Esophagus muscularis mucosa (tissue), 4 donors: ENCODE measurements at regions not wholly inside any gene's neighbourhood (a gene's known extent, or its start where the extent isn't known, plus 50 kb on each side); places are given as distances from the start of the nearest gene placed in this dataset.

Experiments used
- DNase-seq: peaks from one replicate; pipeline ENCODE4 v3.0.0-alpha.2; 2017; ENCODE audit errors: extremely low spot score
- H3K27ac ChIP-seq, 4 donors: fragments of 200-600 bp; sonication (generic); replicated peaks in 1 of 4; 1 replicate in 3 of 4; 2 replicates in 1 of 4; pipeline ENCODE4 v1.5.1; 2016 to 2019; ENCODE audit warnings: mild to moderate bottlenecking in 1 of 4
- H3K27me3 ChIP-seq, 4 donors: fragments of 200-600 bp; sonication (generic); one replicate each; pipeline versions ENCODE4 v1.5.1 to v1.6.0; 2016 to 2019
- H3K36me3 ChIP-seq, 4 donors: fragments of 200-600 bp; sonication (generic); one replicate each; pipeline ENCODE4 v1.5.1; 2016 to 2019
- H3K4me1 ChIP-seq, 4 donors: fragments of 200-600 bp; sonication (generic); one replicate each; pipeline ENCODE4 v1.5.1; 2016 to 2019
- H3K4me3 ChIP-seq, 4 donors: fragments of 200-600 bp; sonication (generic); 1 replicate in 2 of 4; 2 replicates in 2 of 4; pipeline ENCODE4 v1.5.1; 2016 to 2019; ENCODE audit warnings: mild to moderate bottlenecking in 4 of 4, moderate library complexity in 1 of 4
- H3K9me3 ChIP-seq, 4 donors: fragments of 200-600 bp; sonication (generic); 1 replicate in 3 of 4; 2 replicates in 1 of 4; pipeline ENCODE4 v1.5.1; 2016 to 2019
- CTCF ChIP-seq, 3 experiments: fragments of 200-600 bp in 2 of 3; fragments of 450-650 bp in 1 of 3; sonication (generic) in 2 of 3; IDR thresholded peaks; one replicate each; pipeline ENCODE4 v1.5.1; 2017 to 2019; ENCODE audit warnings: antibody characterized with exemption in 3 of 3, mild to moderate bottlenecking in 2 of 3, moderate library complexity in 1 of 3
- EP300 ChIP-seq: sonication (generic); formaldehyde crosslinking; IDR thresholded peaks from one replicate; pipeline ENCODE4 v1.6.1; 2017; ENCODE audit warnings: antibody characterized with exemption
- POLR2A ChIP-seq: fragments of 450-650 bp; IDR thresholded peaks from one replicate; pipeline ENCODE4 v1.6.1; 2017; ENCODE audit warnings: antibody characterized with exemption, moderate library complexity, mild to moderate bottlenecking, low read depth
- POLR2AphosphoS5 ChIP-seq, 2 donors: sonication (generic); formaldehyde crosslinking; IDR thresholded peaks; one replicate each; pipeline ENCODE4 v1.6.1; 2017; ENCODE audit warnings: antibody characterized with exemption in 2 of 2
- WGBS: methylation state at CpG from one replicate; pipeline ENCODE4 v1.1.5; 2018; 5-methylcytosine and 5-hydroxymethylcytosine counted together
- intact Hi-C: fragments of 100-400 bp; cut with DNase I; formaldehyde crosslinking; loops from one replicate; pipeline ENCODE4 v1.15.1; 2023

GRCh38 chr12:67202678-67203012, 66.5 kb upstream of the CAND1 start:
- WGBS, result 78% methylated on average over 3 of the region's 3 CpGs
- no peaks in the 10 kb centered on the region for H3K36me3 ChIP-seq
- H3K27me3 ChIP-seq, result no peaks in the 10 kb centered on the region
- TF ChIP-seq EP300, result no peak
- no peak for TF ChIP-seq POLR2AphosphoS5 (IDR thresholded peaks at IDR 0.05)
- TF ChIP-seq POLR2A, result no peak
- TF ChIP-seq CTCF (IDR thresholded peaks at IDR 0.05), result no peak
- no peaks in the 10 kb centered on the region for H3K9me3 ChIP-seq
- H3K4me3 ChIP-seq, result no peak overlapping the region
- intact Hi-C loops, result no loop called here
- H3K27ac ChIP-seq, result no peak overlapping the region
- peaks cover 0 to 10% (median 1%) of the 10 kb centered on the region in 4 donors for H3K4me1 ChIP-seq
- no peak for DNase-seq

- Histone ChIP-seq H3K4me1 (no peaks in the 10 kb centered on the region), H3K27ac (no peak overlapping the region), H3K9me3 (no peaks in the 10 kb centered on the region), H3K36me3 (no peaks in the 10 kb centered on the region), H3K27me3 (no peaks in the 10 kb centered on the region), H3K4me3 (no peak overlapping the region)
- WGBS, result 58% methylated on average over 8 of the region's 8 CpGs
- intact Hi-C loops, result no loop called here
- TF ChIP-seq CTCF (IDR thresholded peaks at IDR 0.05) (no peak), EP300 (no peak)
- DNase-seq, result no peak
These were observed 60.7 kb upstream of the CAND1 start for GRCh38 chr12:67208281-67209067.

- DNase-seq, result no peak
- TF ChIP-seq POLR2A, result no peak
- TF ChIP-seq EP300, result no peak
- no peak for TF ChIP-seq CTCF (IDR thresholded peaks at IDR 0.05)
- no peak for TF ChIP-seq POLR2AphosphoS5 (IDR thresholded peaks at IDR 0.05)
- H3K4me1 ChIP-seq, result no peaks in the 10 kb centered on the region
- H3K4me3 ChIP-seq, result no peak overlapping the region
- no peak overlapping the region for H3K27ac ChIP-seq
- no peaks in the 10 kb centered on the region for H3K27me3 ChIP-seq
- WGBS, result 76% methylated on average over 5 of the region's 5 CpGs
- no peaks in the 10 kb centered on the region for H3K36me3 ChIP-seq
- intact Hi-C loops, result no loop called here
- H3K9me3 ChIP-seq, result no peaks in the 10 kb centered on the region
These were observed 58.1 kb upstream of the CAND1 start for GRCh38 chr12:67211029-67211428.

GRCh38 chr12:67211494-67211893, 57.7 kb upstream of the CAND1 start:
- intact Hi-C loops, result no loop called here
- no peak overlapping the region for H3K27ac ChIP-seq
- H3K4me1 ChIP-seq, result no peaks in the 10 kb centered on the region
- H3K27me3 ChIP-seq, result no peaks in the 10 kb centered on the region
- no peak for DNase-seq
- H3K36me3 ChIP-seq, result no peaks in the 10 kb centered on the region
- no peak for TF ChIP-seq POLR2AphosphoS5 (IDR thresholded peaks at IDR 0.05)
- TF ChIP-seq CTCF (IDR thresholded peaks at IDR 0.05), result no peak
- TF ChIP-seq EP300, result no peak
- no peak for TF ChIP-seq POLR2A
- no peak overlapping the region for H3K4me3 ChIP-seq
- 62% methylated on average over 2 of the region's 2 CpGs for WGBS
- no peaks in the 10 kb centered on the region for H3K9me3 ChIP-seq

- no peaks in the 10 kb centered on the region for H3K9me3 ChIP-seq
- TF ChIP-seq POLR2AphosphoS5 (IDR thresholded peaks at IDR 0.05) (no peak), POLR2A (no peak), CTCF (IDR thresholded peaks at IDR 0.05) (no peak), EP300 (no peak)
- H3K4me1 ChIP-seq, result peaks cover 0 to 19% (median 5%) of the 10 kb centered on the region in 4 donors
- H3K27me3 ChIP-seq, result no peaks in the 10 kb centered on the region
- 77% methylated on average over 6 of the region's 6 CpGs for WGBS
- intact Hi-C loops, result no loop called here
- no peaks in the 10 kb centered on the region for H3K36me3 ChIP-seq
- DNase-seq, result no peak
- no peak overlapping the region for H3K27ac ChIP-seq
- H3K4me3 ChIP-seq, result no peak overlapping the region
These were observed 51.5 kb upstream of the CAND1 start for GRCh38 chr12:67217647-67218046.
